Natural killer cell treated with Interleukin-12 subunit alpha and Interleukin-12 subunit beta and Interleukin-15 and Interleukin-18, amount 100 ng/mL, for 72 hours (primary cell): ENCODE measurements at regions not wholly inside any gene's neighbourhood (a gene's known extent, or its start where the extent isn't known, plus 50 kb on each side); places are given as distances from the start of the nearest gene placed in this dataset.
"Not testable (repeated sequence)": the region's sequence is repeated elsewhere in the genome, so short reads cannot be mapped to it uniquely, and the experiment has no call there.

Source experiments
- ATAC-seq, 2 donors: fragments of 150-1000 bp; cut with Tn5 transposase in 1 of 2; sonication (Bioruptor Pico), chemical (Tn5 transposase) in 1 of 2; 2 replicates each; pipeline ENCODE4 v1.10.0; 2021
- DNase-seq: peaks from one replicate; pipeline ENCODE4 v3.0.0; 2022; ENCODE audit warnings: low spot score
- H3K27ac Mint-ChIP-seq, 2 donors: 1 replicate in 1 of 2; 2 replicates in 1 of 2; pipeline ENCODE4 v1.8.0; 2022; ENCODE audit warnings: mixed read lengths in 2 of 2, mild to moderate bottlenecking in 1 of 2, moderate library complexity in 1 of 2
- H3K27me3 Mint-ChIP-seq, 2 donors: 1 replicate in 1 of 2; 2 replicates in 1 of 2; pipeline ENCODE4 v1.8.0; 2022; ENCODE audit warnings: mixed read lengths in 2 of 2
- H3K36me3 Mint-ChIP-seq: one replicate; pipeline ENCODE4 v1.8.0; 2022; ENCODE audit warnings: mixed read lengths
- H3K4me1 Mint-ChIP-seq, 2 donors: 1 replicate in 1 of 2; 2 replicates in 1 of 2; pipeline ENCODE4 v1.8.0; 2022; ENCODE audit warnings: low read depth in 2 of 2, mixed read lengths in 2 of 2, mild to moderate bottlenecking in 1 of 2
- H3K4me3 Mint-ChIP-seq: one replicate; pipeline ENCODE4 v1.8.0; 2022; ENCODE audit warnings: mixed read lengths
- H3K9me3 Mint-ChIP-seq: 2 replicates; pipeline ENCODE4 v1.8.0; 2022; ENCODE audit warnings: mixed read lengths

DNA sequence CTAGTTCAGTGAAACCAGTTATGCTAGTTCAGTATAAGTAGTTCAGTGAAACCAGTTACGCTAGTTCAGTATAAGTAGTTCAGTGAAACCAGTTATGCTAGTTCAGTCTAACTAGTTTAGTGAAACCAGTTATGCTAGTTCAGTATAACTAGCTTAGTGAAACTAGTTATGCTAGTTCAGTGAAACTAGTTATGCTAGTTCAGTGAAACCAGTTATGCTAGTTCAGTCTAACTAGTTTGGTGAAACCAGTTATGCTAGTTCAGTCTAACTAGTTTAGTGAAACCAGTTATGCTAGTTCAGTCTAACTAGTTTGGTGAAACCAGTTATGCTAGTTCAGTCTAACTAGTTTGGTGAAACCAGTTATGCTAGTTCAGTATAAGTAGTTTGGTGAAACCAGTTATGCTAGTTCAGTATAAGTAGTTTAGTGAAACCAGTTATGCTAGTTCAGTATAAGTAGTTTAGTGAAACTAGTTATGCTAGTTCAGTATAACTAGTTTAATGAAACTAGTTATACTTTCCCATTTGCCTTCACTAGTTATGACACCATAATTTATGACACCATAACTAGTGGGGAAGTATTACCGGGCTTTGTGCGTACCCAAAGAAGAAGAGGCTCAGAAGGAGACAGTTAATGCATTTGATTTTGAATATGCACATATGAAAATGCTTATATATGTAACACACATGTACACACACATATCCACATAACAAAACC, 662.5 kb downstream of the QKI start:
- Mint-ChIP-seq H3K4me1 (peaks cover 10 to 14% of the 10 kb centered on the region in 2 donors), H3K27me3 (peaks cover 9 to 11% of the 10 kb centered on the region in 2 donors)
- not testable (repeated sequence) for H3K4me3 Mint-ChIP-seq, H3K36me3 Mint-ChIP-seq, DNase-seq, ATAC-seq, H3K9me3 Mint-ChIP-seq, H3K27ac Mint-ChIP-seq

DNA sequence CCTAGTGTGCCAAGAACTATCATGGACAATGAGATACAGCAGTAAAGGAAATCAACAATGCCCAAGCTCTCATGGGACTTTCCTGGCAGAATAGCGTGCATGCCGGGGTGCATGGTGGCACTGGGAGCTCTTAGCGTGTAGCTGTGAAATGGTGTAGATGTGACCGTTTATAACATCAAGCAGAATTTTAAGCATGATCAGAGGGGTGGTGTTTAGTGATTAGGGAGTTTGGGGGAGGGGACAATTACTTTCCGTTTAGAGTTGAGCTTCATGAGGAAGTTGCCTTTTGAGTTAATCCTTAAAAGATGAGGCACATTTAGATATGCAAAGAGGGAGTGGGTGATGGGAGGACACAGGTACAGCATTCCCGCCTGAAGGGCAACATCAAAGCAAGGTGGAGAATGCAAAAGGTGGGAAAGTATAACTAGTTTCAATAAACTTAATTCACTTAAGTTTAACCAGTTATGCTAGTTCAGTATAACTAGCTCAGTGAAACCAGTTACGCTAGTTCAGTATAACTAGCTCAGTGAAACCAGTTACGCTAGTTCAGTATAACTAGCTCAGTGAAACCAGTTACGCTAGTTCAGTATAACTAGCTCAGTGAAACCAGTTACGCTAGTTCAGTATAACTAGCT, 661.6 kb downstream of the QKI start:
- H3K4me1 Mint-ChIP-seq = peaks cover 10 to 14% of the 10 kb centered on the region in 2 donors
- H3K9me3 Mint-ChIP-seq = peaks cover 4% of the 10 kb centered on the region
- DNase-seq = no peak
- H3K36me3 Mint-ChIP-seq = no peaks in the 10 kb centered on the region
- ATAC-seq = no peak
- no peak overlapping the region for H3K27ac Mint-ChIP-seq
- peaks cover 1 to 11% of the 10 kb centered on the region in 2 donors for H3K27me3 Mint-ChIP-seq
- no peak overlapping the region for H3K4me3 Mint-ChIP-seq

DNA sequence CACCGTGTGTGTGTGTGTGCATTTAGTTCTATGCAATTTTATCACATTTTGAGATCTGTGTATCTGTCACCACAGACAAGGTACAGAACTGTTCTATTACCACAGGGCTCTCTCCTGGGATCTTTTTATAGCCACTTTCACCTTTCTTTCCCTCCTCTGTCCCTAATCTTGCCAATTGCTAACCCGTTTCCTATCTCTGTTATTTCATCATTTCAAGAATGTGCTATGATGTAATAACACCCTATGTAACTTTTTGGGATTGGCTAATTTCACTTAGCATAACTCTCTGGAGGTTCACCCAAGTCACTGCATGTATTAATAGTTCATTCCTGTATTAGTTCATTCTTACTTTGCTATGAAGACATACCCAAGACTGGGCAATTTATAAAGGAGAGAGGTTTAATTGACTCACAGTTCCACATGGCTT, 657.7 kb downstream of the QKI start:
- Mint-ChIP-seq H3K4me1 (no peaks in the 10 kb centered on the region), H3K27me3 (peaks cover 0 to 10% of the 10 kb centered on the region in 2 donors), H3K4me3 (no peak overlapping the region), H3K9me3 (peaks cover 4% of the 10 kb centered on the region), H3K27ac (no peak overlapping the region), H3K36me3 (no peaks in the 10 kb centered on the region)
- ATAC-seq = no peak
- DNase-seq = no peak

DNA sequence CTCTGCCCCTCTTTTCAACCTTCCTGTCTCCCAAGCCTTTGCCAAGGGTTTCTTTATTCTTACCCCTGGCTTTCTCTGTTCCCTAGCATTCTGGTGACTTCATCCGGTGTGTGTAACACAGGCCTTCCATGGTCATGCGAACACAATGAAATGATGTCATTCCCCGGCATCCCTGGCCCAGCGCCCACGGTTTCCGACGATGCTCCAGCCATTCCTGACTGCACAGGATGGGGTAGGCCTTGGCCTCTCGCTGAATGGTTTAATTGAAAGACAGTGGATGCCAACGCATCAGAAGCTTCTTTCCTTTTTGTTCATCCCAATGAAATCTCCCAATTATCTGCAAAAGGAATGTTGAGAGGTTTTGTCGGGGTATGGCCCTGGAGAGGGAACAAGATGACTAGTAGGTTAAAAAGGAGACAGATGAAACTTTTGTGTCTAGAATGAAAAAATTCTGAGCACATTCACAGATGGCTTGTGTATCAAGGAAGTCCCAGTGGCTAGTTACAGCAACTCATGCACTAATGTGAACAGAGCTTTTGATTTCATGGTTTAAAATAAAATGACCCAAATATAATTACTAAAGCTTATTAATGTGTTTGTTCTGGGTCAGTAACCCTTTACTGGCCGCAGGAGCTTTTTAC, 655.0 kb downstream of the QKI start:
- Mint-ChIP-seq H3K4me3 (no peak overlapping the region), H3K9me3 (peaks cover 4% of the 10 kb centered on the region), H3K4me1 (no peaks in the 10 kb centered on the region), H3K36me3 (no peaks in the 10 kb centered on the region), H3K27ac (no peak overlapping the region), H3K27me3 (peaks cover 10 to 14% of the 10 kb centered on the region in 2 donors)
- no peak for DNase-seq
- ATAC-seq = no peak

DNA sequence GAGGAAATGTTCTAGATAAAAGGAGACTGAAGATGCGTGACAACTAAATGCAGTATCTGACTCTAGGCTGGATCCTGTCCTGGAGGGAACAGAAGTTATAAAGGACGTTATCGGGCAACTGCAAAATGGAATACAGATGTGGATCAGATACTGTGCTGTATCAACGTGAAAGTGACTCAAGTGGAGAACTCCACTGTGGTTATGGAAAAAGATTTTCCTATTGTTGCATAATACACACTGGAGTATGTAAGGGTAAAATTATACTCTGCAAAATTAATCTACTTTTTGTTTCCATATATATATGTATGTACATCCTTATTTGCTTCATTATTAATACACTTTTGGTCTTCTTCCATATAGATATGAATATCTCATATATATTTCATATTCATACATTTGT, 654.0 kb downstream of the QKI start:
- peaks cover 4% of the 10 kb centered on the region for H3K9me3 Mint-ChIP-seq
- no peaks in the 10 kb centered on the region for H3K36me3 Mint-ChIP-seq
- H3K4me1 Mint-ChIP-seq = no peaks in the 10 kb centered on the region
- H3K4me3 Mint-ChIP-seq = no peak overlapping the region
- ATAC-seq = no peak
- DNase-seq = no peak
- no peak overlapping the region for H3K27ac Mint-ChIP-seq
- H3K27me3 Mint-ChIP-seq = peaks cover 11 to 14% of the 10 kb centered on the region in 2 donors

DNA sequence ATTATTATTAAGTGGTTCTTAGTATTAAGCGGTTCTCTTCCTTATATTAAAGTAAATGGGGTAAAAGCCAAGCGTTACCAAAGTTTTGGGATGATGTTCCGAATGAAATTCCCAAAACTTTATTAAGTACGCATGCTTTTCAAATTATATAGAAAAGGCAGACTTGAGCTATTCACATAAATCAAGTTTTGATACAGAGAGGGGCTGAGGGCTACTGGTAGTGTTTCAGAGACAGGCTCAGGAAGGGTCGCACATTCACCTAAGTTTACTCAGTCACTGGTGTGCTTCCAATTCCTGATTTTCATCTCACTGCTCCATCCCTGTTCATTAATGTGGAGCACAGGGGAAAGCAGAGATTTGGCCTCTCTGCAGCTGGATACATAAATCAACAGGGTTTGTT, 652.2 kb downstream of the QKI start:
- Mint-ChIP-seq H3K9me3 (no peaks in the 10 kb centered on the region), H3K4me1 (no peaks in the 10 kb centered on the region), H3K27me3 (peaks cover 20 to 21% of the 10 kb centered on the region in 2 donors), H3K27ac (no peak overlapping the region), H3K36me3 (no peaks in the 10 kb centered on the region), H3K4me3 (no peak overlapping the region)
- ATAC-seq (no peak), DNase-seq (no peak)

DNA sequence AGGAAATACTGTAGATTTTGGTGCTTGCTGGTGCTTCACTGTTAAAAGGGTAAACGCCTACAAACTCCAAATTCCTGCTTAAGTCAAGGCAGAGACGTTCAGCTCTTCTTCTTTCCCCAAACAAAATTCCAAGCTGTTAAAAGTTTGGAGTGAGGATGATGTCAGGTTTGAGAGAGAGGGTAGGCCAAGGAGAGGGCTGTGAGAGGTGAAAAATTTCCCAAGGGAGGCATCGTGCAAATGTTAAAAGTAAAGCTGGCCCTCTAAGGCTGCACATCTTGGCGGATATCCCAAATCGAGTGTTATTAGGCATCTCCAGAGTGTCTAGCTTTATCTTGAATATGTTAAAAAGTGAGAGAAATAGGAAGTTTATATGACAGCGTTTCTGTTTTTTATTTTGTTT, 651.8 kb downstream of the QKI start:
- Mint-ChIP-seq H3K27ac (no peak overlapping the region), H3K4me1 (no peaks in the 10 kb centered on the region), H3K36me3 (no peaks in the 10 kb centered on the region), H3K27me3 (peaks cover 24 to 26% of the 10 kb centered on the region in 2 donors), H3K4me3 (no peak overlapping the region), H3K9me3 (no peaks in the 10 kb centered on the region)
- ATAC-seq (no peak), DNase-seq (no peak)

DNA sequence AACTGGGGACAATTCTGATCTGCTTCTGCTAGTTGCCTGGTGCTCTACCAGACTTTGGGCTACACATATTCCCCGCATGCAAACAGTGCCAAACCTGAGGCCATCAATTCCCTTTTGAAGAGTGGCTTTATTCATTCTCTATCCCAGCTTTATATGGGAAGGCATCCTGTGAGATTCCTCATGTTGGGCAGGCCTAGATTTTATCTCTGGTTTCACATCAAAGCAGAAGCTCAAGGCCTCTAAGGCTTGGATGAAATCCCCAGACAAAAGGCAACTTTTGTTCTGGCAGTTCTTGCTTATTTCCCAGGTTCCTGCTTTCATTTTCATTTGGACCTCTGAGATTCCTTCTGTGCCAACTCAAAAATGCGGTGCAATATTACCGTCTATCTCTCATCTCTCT, 648.8 kb downstream of the QKI start:
- no peak for ATAC-seq

DNA sequence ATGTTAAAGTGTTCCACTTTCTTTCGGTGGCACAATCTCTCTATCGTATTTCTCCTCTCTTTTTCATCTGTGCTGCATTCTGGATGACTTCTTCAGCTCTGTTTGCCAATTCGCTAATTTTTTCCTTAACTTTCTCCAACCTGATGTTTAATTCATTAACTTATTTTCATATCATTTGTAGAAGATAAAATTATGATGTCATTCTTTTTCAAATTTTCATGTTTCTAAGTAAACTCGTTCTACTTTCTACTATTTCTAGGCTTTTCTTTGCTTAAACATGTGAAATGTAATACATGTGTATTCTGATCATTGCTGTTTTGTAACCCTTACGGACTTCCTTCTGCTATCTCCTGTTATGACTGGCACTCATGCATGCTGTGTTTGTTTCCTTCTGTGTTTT, 648.4 kb downstream of the QKI start:
- no peak for ATAC-seq
- no peaks in the 10 kb centered on the region for H3K4me1 Mint-ChIP-seq

More for the DNA sequence above, 648.8 kb downstream of the QKI start:
- Mint-ChIP-seq H3K27me3 (peaks cover 24 to 26% of the 10 kb centered on the region in 2 donors), H3K4me1 (no peaks in the 10 kb centered on the region), H3K36me3 (no peaks in the 10 kb centered on the region), H3K4me3 (no peak overlapping the region), H3K9me3 (no peaks in the 10 kb centered on the region), H3K27ac (no peak overlapping the region)
- DNase-seq = no peak

DNA sequence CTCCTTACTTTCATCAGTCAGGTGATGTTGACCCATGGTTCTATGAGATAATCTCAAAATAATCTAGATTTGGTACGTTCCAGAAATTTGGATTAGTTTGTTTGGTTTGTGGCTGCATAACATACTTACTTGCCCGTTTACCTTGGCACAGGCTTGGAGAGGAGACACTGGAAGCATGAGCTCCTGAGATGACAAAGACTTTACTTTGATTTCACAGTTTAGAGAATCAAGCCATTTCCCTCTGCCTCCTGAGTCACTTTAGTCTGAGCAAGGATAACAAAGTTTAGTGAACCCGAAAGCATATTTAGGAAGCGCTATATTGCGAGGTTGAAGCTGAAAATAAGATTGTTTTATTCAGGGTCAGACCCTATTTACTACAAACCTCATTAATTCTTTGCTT, 643.4 kb downstream of the QKI start:
- peaks cover 18 to 20% of the 10 kb centered on the region in 2 donors for H3K27me3 Mint-ChIP-seq
- no peaks in the 10 kb centered on the region for H3K36me3 Mint-ChIP-seq
- no peak overlapping the region for H3K4me3 Mint-ChIP-seq
- ATAC-seq (no peak), DNase-seq (no peak)
- H3K4me1 Mint-ChIP-seq = no peaks in the 10 kb centered on the region
- H3K27ac Mint-ChIP-seq = no peak overlapping the region
- no peaks in the 10 kb centered on the region for H3K9me3 Mint-ChIP-seq

More for the DNA sequence above, 648.4 kb downstream of the QKI start:
- Mint-ChIP-seq H3K36me3 (no peaks in the 10 kb centered on the region), H3K27ac (no peak overlapping the region), H3K4me3 (no peak overlapping the region), H3K27me3 (peaks cover 22 to 26% of the 10 kb centered on the region in 2 donors), H3K9me3 (no peaks in the 10 kb centered on the region)
- no peak for DNase-seq

DNA sequence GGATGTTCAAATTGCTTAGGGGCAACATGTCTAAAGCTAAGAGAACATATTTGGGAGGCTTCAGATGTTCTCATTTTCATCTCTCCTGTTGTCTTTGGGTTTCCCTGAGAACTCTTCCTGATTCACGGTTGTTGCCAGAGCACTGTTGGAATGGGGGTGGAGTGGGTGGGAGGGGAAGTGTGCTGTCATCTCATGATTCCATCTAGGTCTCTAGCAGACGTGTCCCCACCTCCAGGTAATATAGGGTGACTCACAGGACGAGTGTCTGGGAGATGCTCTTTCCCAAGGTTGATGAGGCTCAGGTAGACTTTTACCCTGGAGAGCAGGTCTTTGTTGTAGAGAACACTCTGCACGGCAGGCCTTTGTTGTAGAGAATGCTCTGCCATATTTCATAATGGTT, 636.9 kb downstream of the QKI start:
- Mint-ChIP-seq H3K4me3 (no peak overlapping the region), H3K4me1 (no peaks in the 10 kb centered on the region), H3K27ac (no peak overlapping the region), H3K27me3 (peaks cover 22 to 23% of the 10 kb centered on the region in 2 donors), H3K9me3 (no peaks in the 10 kb centered on the region), H3K36me3 (no peaks in the 10 kb centered on the region)
- DNase-seq = no peak
- no peak for ATAC-seq

DNA sequence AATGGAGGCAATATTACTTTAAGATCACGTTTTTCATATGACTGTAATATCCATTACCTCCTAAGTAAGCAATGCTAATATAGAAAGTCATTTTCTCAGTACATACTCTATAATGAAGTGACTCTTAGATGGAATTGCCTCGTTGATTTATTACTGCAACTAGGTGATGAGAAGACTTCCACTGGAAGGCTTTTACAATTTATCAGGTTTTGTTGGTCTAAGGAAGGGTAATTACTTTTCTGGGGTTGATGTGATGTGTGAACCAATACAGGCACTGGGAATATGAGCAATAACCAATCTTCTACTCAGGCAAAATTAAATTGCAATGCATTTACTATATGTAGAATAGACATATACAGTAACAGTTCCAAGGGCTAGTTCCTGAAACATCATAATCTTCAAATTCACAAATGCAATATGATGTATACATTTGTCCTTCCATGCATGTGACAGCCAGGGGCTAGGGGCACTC, 635.0 kb downstream of the QKI start:
- no peak overlapping the region for H3K4me3 Mint-ChIP-seq
- H3K4me1 Mint-ChIP-seq = no peaks in the 10 kb centered on the region
- peaks cover 20 to 22% of the 10 kb centered on the region in 2 donors for H3K27me3 Mint-ChIP-seq
- no peak for ATAC-seq
- no peak for DNase-seq
- H3K36me3 Mint-ChIP-seq = no peaks in the 10 kb centered on the region
- H3K27ac Mint-ChIP-seq = no peak overlapping the region
- no peaks in the 10 kb centered on the region for H3K9me3 Mint-ChIP-seq

DNA sequence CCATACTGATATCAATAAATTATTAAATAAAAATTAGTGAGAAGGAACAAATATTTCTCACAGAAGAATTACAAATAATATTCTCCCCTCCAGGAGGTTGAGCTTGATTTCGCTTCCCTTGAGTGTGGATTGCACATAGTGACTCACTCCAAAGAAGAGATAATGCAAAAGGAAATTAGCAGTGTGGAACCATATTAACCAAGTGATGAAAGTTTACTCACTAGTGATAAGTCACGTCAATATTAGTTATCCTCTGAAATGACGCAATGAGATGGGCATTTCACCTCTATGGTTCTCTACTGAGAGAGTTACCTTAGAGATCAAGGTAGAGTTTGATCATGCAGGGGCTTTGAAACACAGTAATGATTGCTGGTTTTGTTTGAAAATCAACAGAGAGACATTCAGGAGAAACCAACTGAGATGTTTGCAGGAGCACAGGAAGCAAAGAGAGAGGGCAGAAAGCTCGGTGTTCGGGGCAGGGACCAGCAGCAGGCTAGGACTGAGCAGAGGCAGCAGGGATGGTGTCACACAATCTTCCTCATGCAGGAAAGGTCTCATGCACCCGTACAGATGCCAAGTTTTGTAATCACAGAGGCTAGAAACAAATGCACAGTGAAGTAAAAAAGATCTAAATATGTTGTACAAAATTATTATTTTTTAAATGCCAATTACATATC, 634.5 kb downstream of the QKI start:
- DNase-seq (no peak), ATAC-seq (no peak)
- no peaks in the 10 kb centered on the region for H3K9me3 Mint-ChIP-seq
- no peaks in the 10 kb centered on the region for H3K4me1 Mint-ChIP-seq
- H3K27me3 Mint-ChIP-seq = peaks cover 18 to 21% of the 10 kb centered on the region in 2 donors
- H3K4me3 Mint-ChIP-seq = no peak overlapping the region
- no peaks in the 10 kb centered on the region for H3K36me3 Mint-ChIP-seq
- no peak overlapping the region for H3K27ac Mint-ChIP-seq

DNA sequence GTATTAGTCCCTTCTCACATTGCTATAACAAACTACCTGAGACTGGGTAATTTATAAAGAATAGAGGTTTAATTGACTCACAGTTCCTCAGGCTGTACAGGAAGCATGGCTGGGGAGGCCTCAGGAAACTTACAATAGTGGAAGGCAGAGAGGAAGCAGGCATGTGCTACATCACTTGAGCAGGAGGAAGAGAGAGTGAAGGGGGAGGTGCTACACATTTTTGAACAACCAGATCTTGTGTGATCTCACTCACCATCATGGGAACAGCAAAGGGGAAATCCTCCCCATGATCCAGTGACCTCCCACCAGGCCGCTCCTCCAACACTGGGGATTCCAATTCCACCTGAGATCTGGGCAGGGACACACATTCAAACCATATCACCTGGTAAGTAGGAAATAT, 630.6 kb downstream of the QKI start:
- no peak for DNase-seq
- Mint-ChIP-seq H3K4me1 (no peaks in the 10 kb centered on the region), H3K4me3 (no peak overlapping the region), H3K36me3 (no peaks in the 10 kb centered on the region), H3K9me3 (peaks cover 3% of the 10 kb centered on the region), H3K27me3 (peaks cover 9% of the 10 kb centered on the region in 2 donors), H3K27ac (no peak overlapping the region)
- ATAC-seq = no peak
